ENCODE measurements at regions not wholly inside any gene's neighbourhood (a gene's known extent, or its start where the extent isn't known, plus 50 kb on each side); places are given as distances from the start of the nearest gene placed in this dataset.

DNA sequence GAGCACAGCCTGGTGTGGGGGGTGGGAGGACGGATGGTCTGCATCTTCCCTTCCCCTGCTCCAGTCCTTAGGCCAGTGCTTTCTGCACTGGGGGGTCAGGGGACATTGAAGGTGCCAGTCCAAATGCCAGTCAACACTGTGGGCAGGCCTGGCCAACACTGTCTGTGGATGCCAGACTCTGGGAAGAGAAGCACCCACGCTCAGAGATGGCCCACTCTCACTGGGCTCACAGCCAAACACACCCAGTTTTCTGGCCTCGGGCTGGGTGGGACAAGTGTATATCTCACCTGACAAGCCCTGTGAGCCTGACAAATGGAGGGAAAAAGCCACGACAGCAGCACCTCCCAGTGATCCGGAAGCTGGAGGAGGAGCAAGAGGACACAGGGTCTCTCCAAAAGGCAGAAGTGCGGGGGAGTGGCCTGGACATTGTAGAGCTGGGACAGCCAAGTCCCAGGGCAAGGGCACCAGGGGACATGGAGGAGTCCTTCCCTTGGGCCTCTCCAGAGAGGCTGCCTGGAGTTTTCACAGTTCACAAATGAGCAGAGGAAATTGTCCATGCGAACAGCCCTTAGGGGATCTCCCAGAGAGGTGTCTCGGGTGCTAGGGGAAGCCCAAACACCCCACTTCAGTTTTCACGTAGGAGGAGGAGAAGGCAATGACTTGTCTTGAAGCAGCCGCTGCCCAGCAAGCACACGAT, 79.3 kb downstream of the SDC1 start:
- Mint-ChIP-seq H3K36me3 (no peaks in the 10 kb centered on the region), H3K4me3 (no peak overlapping the region), H3K27ac (no peak overlapping the region), H3K27me3 (ENCODE audit: low read depth in 3 of 3) (peaks cover 4 to 6% (median 5%) of the 10 kb centered on the region in 3 donors), H3K4me1 (no peaks in the 10 kb centered on the region), H3K9me3 (no peaks in the 10 kb centered on the region)
- no peak overlapping the region for H3K4me2 ChIP-seq (replicated peaks; ENCODE audit: extremely low read depth, low read length, poor library complexity, severe bottlenecking)
- 54% methylated on average over 5 of the region's 11 CpGs for WGBS (ENCODE audit: insufficient coverage)
- H4K20me1 ChIP-seq (ENCODE audit: insufficient read depth, low read length) = no peaks in the 10 kb centered on the region
- H3K4me3 ChIP-seq (replicated peaks in 1 of 3; ENCODE audit: low read depth in 2 of 3, low read length in 3 of 3) = no peak overlapping the region
- no peaks in the 10 kb centered on the region for H3K79me2 ChIP-seq (ENCODE audit: insufficient read depth, low read length)
- no peaks in the 10 kb centered on the region for H3K9me3 ChIP-seq (replicated peaks in 1 of 2; ENCODE audit: control insufficient read depth in 1 of 2, insufficient read depth in 1 of 2, low read length in 2 of 2)
- H3K9ac ChIP-seq (ENCODE audit: insufficient read depth, low read length, poor library complexity, severe bottlenecking) = no peak overlapping the region
- H3K36me3 ChIP-seq (replicated peaks in 1 of 2; ENCODE audit: control insufficient read depth in 1 of 2, insufficient read depth in 2 of 2, low read length in 2 of 2) = no peaks in the 10 kb centered on the region
- intact Hi-C loops (cut with micrococcal nuclease) = no loop called here
- no peak overlapping the region for H2AFZ ChIP-seq (ENCODE audit: insufficient read depth, low read depth, low read length, poor library complexity, severe bottlenecking)
- TF ChIP-seq, protein P1, sequence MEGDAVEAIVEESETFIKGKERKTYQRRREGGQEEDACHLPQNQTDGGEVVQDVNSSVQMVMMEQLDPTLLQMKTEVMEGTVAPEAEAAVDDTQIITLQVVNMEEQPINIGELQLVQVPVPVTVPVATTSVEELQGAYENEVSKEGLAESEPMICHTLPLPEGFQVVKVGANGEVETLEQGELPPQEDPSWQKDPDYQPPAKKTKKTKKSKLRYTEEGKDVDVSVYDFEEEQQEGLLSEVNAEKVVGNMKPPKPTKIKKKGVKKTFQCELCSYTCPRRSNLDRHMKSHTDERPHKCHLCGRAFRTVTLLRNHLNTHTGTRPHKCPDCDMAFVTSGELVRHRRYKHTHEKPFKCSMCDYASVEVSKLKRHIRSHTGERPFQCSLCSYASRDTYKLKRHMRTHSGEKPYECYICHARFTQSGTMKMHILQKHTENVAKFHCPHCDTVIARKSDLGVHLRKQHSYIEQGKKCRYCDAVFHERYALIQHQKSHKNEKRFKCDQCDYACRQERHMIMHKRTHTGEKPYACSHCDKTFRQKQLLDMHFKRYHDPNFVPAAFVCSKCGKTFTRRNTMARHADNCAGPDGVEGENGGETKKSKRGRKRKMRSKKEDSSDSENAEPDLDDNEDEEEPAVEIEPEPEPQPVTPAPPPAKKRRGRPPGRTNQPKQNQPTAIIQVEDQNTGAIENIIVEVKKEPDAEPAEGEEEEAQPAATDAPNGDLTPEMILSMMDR (IDR thresholded peaks at IDR 0.05) = no peak
- H3K27me3 ChIP-seq (ENCODE audit: control insufficient read depth in 2 of 2, insufficient read depth in 2 of 2, low read length in 2 of 2) = no peaks in the 10 kb centered on the region
- no peak for DNase-seq
- H3K27ac ChIP-seq (ENCODE audit: low read depth in 1 of 2, low read length in 2 of 2) = no peak overlapping the region
- no peaks in the 10 kb centered on the region for H3K4me1 ChIP-seq (ENCODE audit: control insufficient read depth in 1 of 2, insufficient read depth in 2 of 2, low read length in 2 of 2)

DNA sequence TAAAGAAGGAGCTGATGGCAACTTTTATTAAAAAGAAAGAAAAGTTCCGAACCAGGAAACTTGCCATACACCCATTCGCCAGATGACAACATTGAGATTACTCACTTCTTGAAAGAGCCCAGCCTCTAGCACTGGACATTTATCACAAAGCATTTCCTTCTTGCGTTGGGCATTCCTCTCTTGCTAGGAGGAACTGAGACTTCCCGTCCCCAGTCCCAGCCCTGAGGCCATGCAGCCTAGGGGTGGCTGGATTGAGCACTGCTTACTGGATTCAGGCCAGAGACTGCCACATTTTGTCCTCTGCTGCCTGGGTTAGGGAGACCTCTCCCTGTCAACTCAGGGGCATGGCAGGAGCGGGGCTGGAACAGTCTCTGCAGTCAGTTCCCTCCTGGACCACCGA, 80.1 kb downstream of the SDC1 start:
- Histone ChIP-seq H3K27ac (ENCODE audit: low read depth in 1 of 2, low read length in 2 of 2) (no peak overlapping the region), H2AFZ (ENCODE audit: insufficient read depth, low read depth, low read length, poor library complexity, severe bottlenecking) (no peak overlapping the region), H3K4me3 (replicated peaks in 1 of 3; ENCODE audit: low read depth in 2 of 3, low read length in 3 of 3) (no peak overlapping the region), H3K36me3 (replicated peaks in 1 of 2; ENCODE audit: control insufficient read depth in 1 of 2, insufficient read depth in 2 of 2, low read length in 2 of 2) (no peaks in the 10 kb centered on the region), H3K9ac (ENCODE audit: insufficient read depth, low read length, poor library complexity, severe bottlenecking) (no peak overlapping the region), H4K20me1 (ENCODE audit: insufficient read depth, low read length) (no peaks in the 10 kb centered on the region), H3K9me3 (replicated peaks in 1 of 2; ENCODE audit: control insufficient read depth in 1 of 2, insufficient read depth in 1 of 2, low read length in 2 of 2) (no peaks in the 10 kb centered on the region), H3K4me1 (ENCODE audit: control insufficient read depth in 1 of 2, insufficient read depth in 2 of 2, low read length in 2 of 2) (no peaks in the 10 kb centered on the region), H3K4me2 (replicated peaks; ENCODE audit: extremely low read depth, low read length, poor library complexity, severe bottlenecking) (no peak overlapping the region), H3K27me3 (ENCODE audit: control insufficient read depth in 2 of 2, insufficient read depth in 2 of 2, low read length in 2 of 2) (no peaks in the 10 kb centered on the region), H3K79me2 (ENCODE audit: insufficient read depth, low read length) (no peaks in the 10 kb centered on the region)
- Mint-ChIP-seq H3K4me3 (no peak overlapping the region), H3K36me3 (no peaks in the 10 kb centered on the region), H3K9me3 (no peaks in the 10 kb centered on the region), H3K27ac (no peak overlapping the region), H3K4me1 (no peaks in the 10 kb centered on the region), H3K27me3 (ENCODE audit: low read depth in 3 of 3) (peaks cover 4 to 6% (median 5%) of the 10 kb centered on the region in 3 donors)
- 29% methylated on average over 2 of the region's 6 CpGs for WGBS (ENCODE audit: insufficient coverage)
- DNase-seq = no peak
- TF ChIP-seq, protein P1 (IDR thresholded peaks at IDR 0.05) = no peak
- intact Hi-C loops (cut with micrococcal nuclease) = no loop called here
